DND-41 (cell line): ENCODE measurements at regions not wholly inside any gene's neighbourhood (a gene's known extent, or its start where the extent isn't known, plus 50 kb on each side); places are given as distances from the start of the nearest gene placed in this dataset.

Experiments
- ATAC-seq: fragments of 200-7000 bp; cut with Tn5 transposase; 3 replicates; pipeline ENCODE4 v1.9.1; 2021; ENCODE audit warnings: low read depth; ENCODE audit not compliant: insufficient read depth
- DNase-seq: peaks from one replicate; pipeline ENCODE4 v3.0.0-alpha.2; 2020
- H2AFZ ChIP-seq: 2 replicates; pipeline ENCODE4 v1.6.0; 2012; ENCODE audit warnings: low read depth, low read length
- H3K27ac ChIP-seq: 2 replicates; pipeline ENCODE4 v1.5.1; 2012; ENCODE audit warnings: low read length, inconsistent platforms
- H3K27me3 ChIP-seq: fragments of 200-600 bp; sonication (generic); 2 replicates; pipeline ENCODE4 v1.6.0; 2012; ENCODE audit warnings: low read length, mild to moderate bottlenecking, inconsistent platforms; ENCODE audit not compliant: insufficient read depth, poor library complexity
- H3K36me3 ChIP-seq: 2 replicates; pipeline ENCODE4 v1.5.1; 2012; ENCODE audit warnings: low read length, inconsistent platforms; ENCODE audit not compliant: insufficient read depth
- H3K4me1 ChIP-seq: 2 replicates; pipeline ENCODE4 v1.5.1; 2012; ENCODE audit warnings: mild to moderate bottlenecking, low read length; ENCODE audit not compliant: insufficient read depth
- H3K4me2 ChIP-seq: 2 replicates; pipeline ENCODE4 v1.6.0; 2012; ENCODE audit warnings: mild to moderate bottlenecking, moderate library complexity, low read length, inconsistent platforms; ENCODE audit not compliant: insufficient read depth
- H3K4me3 ChIP-seq, 2 experiments: fragments of 200-600 bp in 1 of 2; shearing (Covaris generic) in 1 of 2; 2 replicates each; pipeline ENCODE4 v1.5.1; 2012 to 2016; ENCODE audit warnings: inconsistent platforms in 2 of 2, low read length in 2 of 2, mild to moderate bottlenecking in 2 of 2, low read depth in 1 of 2, moderate library complexity in 1 of 2
- H3K79me2 ChIP-seq: 2 replicates; pipeline ENCODE4 v1.6.0; 2012; ENCODE audit warnings: low read length, inconsistent platforms; ENCODE audit not compliant: insufficient read depth
- H3K9ac ChIP-seq: 2 replicates; pipeline ENCODE4 v1.6.0; 2012; ENCODE audit warnings: low read depth, mild to moderate bottlenecking, inconsistent platforms, low read length, moderate library complexity
- H3K9me3 ChIP-seq: 2 replicates; pipeline ENCODE4 v1.5.1; 2012; ENCODE audit warnings: low read length, moderate library complexity, mild to moderate bottlenecking, inconsistent platforms; ENCODE audit not compliant: insufficient read depth, severe bottlenecking
- H4K20me1 ChIP-seq: 2 replicates; pipeline ENCODE4 v1.6.0; 2012; ENCODE audit warnings: low read length; ENCODE audit not compliant: insufficient read depth
- EZH2 ChIP-seq: IDR thresholded peaks from 3 replicates; pipeline ENCODE4 v1.6.1; 2012; ENCODE audit warnings: borderline replicate concordance, low read depth, mild to moderate bottlenecking, moderate library complexity, low read length, inconsistent platforms; ENCODE audit not compliant: severe bottlenecking
- TF ChIP-seq, protein P1 (sequence below): IDR thresholded peaks from 2 replicates; pipeline ENCODE4 v1.5.1; 2012; ENCODE audit warnings: borderline replicate concordance, low read length, moderate library complexity, mild to moderate bottlenecking; ENCODE audit not compliant: poor library complexity, severe bottlenecking; ENCODE audit errors: extremely low read depth

DNA sequence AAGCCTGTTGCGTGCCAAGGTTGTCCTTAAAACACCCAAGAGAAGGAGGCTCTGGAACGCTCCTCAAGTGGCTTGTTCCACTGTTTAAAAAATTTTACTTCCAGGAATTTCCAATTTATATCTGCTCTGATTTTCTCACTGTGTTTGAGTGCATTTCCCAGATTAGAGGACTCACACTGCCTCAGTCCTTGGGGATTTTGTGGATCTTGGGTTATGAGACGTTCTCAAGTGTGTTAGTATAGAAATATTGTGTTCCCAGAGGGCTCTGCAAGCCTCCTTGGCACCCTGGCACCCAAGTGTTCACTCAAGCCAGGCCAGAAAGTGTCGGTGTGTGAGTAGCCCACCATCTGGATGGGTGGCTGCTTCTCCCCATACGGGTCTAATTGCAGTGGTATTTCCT lies 192.2 kb downstream of the SNX10 start:
- no peak overlapping the region for H2AFZ ChIP-seq
- DNase-seq (no peak), ATAC-seq (no peak)
- no peak for TF ChIP-seq EZH2
- TF ChIP-seq, protein P1, sequence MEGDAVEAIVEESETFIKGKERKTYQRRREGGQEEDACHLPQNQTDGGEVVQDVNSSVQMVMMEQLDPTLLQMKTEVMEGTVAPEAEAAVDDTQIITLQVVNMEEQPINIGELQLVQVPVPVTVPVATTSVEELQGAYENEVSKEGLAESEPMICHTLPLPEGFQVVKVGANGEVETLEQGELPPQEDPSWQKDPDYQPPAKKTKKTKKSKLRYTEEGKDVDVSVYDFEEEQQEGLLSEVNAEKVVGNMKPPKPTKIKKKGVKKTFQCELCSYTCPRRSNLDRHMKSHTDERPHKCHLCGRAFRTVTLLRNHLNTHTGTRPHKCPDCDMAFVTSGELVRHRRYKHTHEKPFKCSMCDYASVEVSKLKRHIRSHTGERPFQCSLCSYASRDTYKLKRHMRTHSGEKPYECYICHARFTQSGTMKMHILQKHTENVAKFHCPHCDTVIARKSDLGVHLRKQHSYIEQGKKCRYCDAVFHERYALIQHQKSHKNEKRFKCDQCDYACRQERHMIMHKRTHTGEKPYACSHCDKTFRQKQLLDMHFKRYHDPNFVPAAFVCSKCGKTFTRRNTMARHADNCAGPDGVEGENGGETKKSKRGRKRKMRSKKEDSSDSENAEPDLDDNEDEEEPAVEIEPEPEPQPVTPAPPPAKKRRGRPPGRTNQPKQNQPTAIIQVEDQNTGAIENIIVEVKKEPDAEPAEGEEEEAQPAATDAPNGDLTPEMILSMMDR, result no peak
- H3K4me3 ChIP-seq, result no peak overlapping the region
- no peaks in the 10 kb centered on the region for H4K20me1 ChIP-seq
- H3K9me3 ChIP-seq, result no peaks in the 10 kb centered on the region
- H3K4me1 ChIP-seq, result no peaks in the 10 kb centered on the region
- H3K4me2 ChIP-seq, result no peak overlapping the region
- no peak overlapping the region for H3K9ac ChIP-seq
- no peak overlapping the region for H3K27ac ChIP-seq
- H3K36me3 ChIP-seq, result no peaks in the 10 kb centered on the region
- peaks cover 36% of the 10 kb centered on the region for H3K27me3 ChIP-seq
- no peaks in the 10 kb centered on the region for H3K79me2 ChIP-seq

DNA sequence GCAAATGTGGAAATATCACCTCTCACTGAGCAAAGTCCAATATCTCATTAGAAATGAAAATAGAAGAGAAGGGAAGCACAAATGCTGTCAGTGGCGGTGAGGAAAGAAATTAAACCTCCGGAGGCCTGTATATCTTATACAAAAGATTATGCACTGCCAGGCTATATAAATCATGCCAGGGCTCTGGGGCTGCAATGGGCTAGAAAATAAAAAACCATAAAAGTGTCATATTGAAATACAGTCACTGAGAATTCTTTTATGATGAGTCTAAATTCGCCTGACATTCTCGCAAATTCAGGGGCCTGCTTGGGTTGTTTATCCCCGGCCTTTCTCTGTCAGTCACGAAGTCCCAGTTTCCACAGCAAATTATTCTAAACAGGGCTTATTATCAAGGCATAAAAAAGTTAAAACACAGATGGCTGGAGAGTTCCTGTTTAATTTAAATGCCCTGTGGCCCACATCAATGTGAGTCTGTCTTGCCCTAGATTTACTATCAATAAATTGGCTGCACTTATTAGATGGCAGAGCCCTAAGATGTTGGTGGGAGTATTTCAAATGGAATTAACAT lies 193.8 kb downstream of the SNX10 start:
- no peak overlapping the region for H2AFZ ChIP-seq
- H3K27ac ChIP-seq, result no peak overlapping the region
- ATAC-seq (no peak), DNase-seq (no peak)
- no peak overlapping the region for H3K4me3 ChIP-seq
- H3K4me1 ChIP-seq, result no peaks in the 10 kb centered on the region
- no peaks in the 10 kb centered on the region for H3K9me3 ChIP-seq
- H3K9ac ChIP-seq, result no peak overlapping the region
- H3K36me3 ChIP-seq, result no peaks in the 10 kb centered on the region
- H3K79me2 ChIP-seq, result no peaks in the 10 kb centered on the region
- no peaks in the 10 kb centered on the region for H4K20me1 ChIP-seq
- no peak for TF ChIP-seq EZH2
- TF ChIP-seq, protein P1, result no peak
- no peak overlapping the region for H3K4me2 ChIP-seq
- H3K27me3 ChIP-seq, result peaks cover 27% of the 10 kb centered on the region

DNA sequence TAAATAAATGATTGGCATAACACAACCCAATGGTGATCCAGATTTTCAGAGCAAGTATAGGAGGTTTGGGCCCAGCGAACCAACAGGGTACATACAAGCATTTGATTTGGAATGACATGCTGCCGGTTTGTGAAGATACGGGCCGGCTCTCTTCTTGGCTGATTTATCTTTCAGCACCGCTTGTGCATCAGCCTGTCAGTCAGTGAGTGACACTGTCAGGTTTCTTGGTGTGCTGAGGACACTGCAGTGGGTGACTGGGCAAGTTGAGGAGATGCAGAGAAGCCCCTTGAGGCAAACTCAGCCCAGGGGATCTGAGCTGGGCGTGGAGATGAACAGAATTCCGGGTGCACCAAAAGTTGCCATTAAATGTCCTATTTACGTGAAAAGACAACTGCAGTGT lies 194.5 kb downstream of the SNX10 start:
- no peaks in the 10 kb centered on the region for H4K20me1 ChIP-seq
- H3K27me3 ChIP-seq, result peaks cover 26% of the 10 kb centered on the region
- H3K36me3 ChIP-seq, result no peaks in the 10 kb centered on the region
- H3K9ac ChIP-seq, result no peak overlapping the region
- no peaks in the 10 kb centered on the region for H3K9me3 ChIP-seq
- ATAC-seq (no peak), DNase-seq (no peak)
- H2AFZ ChIP-seq, result no peak overlapping the region
- no peak overlapping the region for H3K27ac ChIP-seq
- no peaks in the 10 kb centered on the region for H3K4me1 ChIP-seq
- TF ChIP-seq, protein P1, result no peak
- no peak for TF ChIP-seq EZH2
- no peaks in the 10 kb centered on the region for H3K79me2 ChIP-seq
- no peak overlapping the region for H3K4me2 ChIP-seq
- no peak overlapping the region for H3K4me3 ChIP-seq
